Osteocyte (in vitro differentiated cells): ENCODE measurements at regions not wholly inside any gene's neighbourhood (a gene's known extent, or its start where the extent isn't known, plus 50 kb on each side); places are given as distances from the start of the nearest gene placed in this dataset.

Experiments used
- DNase-seq: peaks from one replicate; pipeline ENCODE4 v3.0.0; 2021; ENCODE audit warnings: mixed read lengths; ENCODE audit not compliant: unreplicated experiment; ENCODE audit errors: extremely low spot score
- H3K27ac Mint-ChIP-seq: one replicate; pipeline ENCODE4 v1.8.0; 2021; ENCODE audit warnings: mild to moderate bottlenecking, mixed read lengths; ENCODE audit not compliant: unreplicated experiment
- H3K27me3 Mint-ChIP-seq: one replicate; pipeline ENCODE4 v1.8.0; 2021; ENCODE audit warnings: mixed read lengths; ENCODE audit not compliant: unreplicated experiment
- H3K36me3 Mint-ChIP-seq: one replicate; pipeline ENCODE4 v1.8.0; 2021; ENCODE audit warnings: mixed read lengths; ENCODE audit not compliant: unreplicated experiment
- H3K4me1 Mint-ChIP-seq: one replicate; pipeline ENCODE4 v1.8.0; 2021; ENCODE audit warnings: mixed read lengths; ENCODE audit not compliant: unreplicated experiment
- H3K4me3 Mint-ChIP-seq: one replicate; pipeline ENCODE4 v1.8.0; 2021; ENCODE audit warnings: mild to moderate bottlenecking, moderate library complexity, mixed read lengths; ENCODE audit not compliant: unreplicated experiment
- H3K9me3 Mint-ChIP-seq: one replicate; pipeline ENCODE4 v1.8.0; 2021; ENCODE audit warnings: mixed read lengths; ENCODE audit not compliant: unreplicated experiment
- CTCF ChIP-seq: fragments of 200-600 bp; sonication (generic); IDR thresholded peaks from 2 replicates; pipeline ENCODE4 v1.5.0; 2021; ENCODE audit warnings: antibody characterized with exemption, mild to moderate bottlenecking, moderate library complexity

GRCh38 chr18:60445341-60445740 lies 72.8 kb upstream of the MC4R start:
- no peaks in the 10 kb centered on the region for H3K36me3 Mint-ChIP-seq
- DNase-seq: no peak
- H3K27ac Mint-ChIP-seq: no peak overlapping the region
- peaks cover 19% of the 10 kb centered on the region for H3K4me1 Mint-ChIP-seq
- no peak for TF ChIP-seq CTCF
- peaks cover 3% of the 10 kb centered on the region for H3K27me3 Mint-ChIP-seq
- peaks cover 12% of the 10 kb centered on the region for H3K9me3 Mint-ChIP-seq
- no peak overlapping the region for H3K4me3 Mint-ChIP-seq

- TF ChIP-seq CTCF: no peak
- no peak for DNase-seq
- H3K36me3 Mint-ChIP-seq: no peaks in the 10 kb centered on the region
Measured at GRCh38 chr18:60446821-60447220, 74.2 kb upstream of the MC4R start.

DNA sequence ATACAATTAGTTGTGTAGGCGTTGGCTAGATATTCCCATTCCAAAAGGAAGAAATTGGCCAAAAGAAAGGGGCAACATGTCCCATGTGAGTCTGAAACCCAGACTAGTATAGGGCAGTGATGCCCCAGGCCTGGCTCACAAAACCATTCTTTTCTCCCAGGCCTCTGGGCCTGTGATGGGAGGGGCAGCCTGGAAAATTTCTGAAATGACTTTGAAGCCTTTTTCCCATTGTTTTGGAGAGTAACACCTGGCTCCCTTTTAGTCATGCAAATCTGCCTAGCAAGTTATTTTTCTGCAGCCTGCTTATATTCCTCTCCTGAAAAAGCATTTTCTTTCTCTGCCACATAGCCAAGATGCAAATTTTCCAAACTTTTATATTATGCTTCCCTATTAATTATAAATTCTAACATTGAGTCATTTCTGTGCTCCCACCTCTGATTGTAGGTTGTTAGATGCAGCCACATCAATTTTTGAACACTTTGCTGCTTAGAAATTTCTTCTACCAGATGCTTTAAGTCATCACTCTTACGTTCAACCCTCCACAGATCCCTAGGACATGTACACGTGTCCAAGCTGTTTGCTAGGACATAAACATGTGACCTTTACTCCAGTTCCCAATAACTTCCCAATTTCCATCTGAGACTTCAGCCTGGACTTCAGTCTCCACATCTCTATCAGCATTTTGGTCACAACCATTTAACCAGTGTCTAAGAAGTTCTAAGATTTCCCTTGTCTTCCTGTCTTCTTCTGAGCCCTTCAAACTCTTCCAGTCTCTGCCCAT lies 76.1 kb upstream of the MC4R start:
- H3K27me3 Mint-ChIP-seq: no peaks in the 10 kb centered on the region
- H3K4me3 Mint-ChIP-seq: no peak overlapping the region
- no peak for TF ChIP-seq CTCF
- H3K36me3 Mint-ChIP-seq: no peaks in the 10 kb centered on the region
- no peaks in the 10 kb centered on the region for H3K9me3 Mint-ChIP-seq
- no peak overlapping the region for H3K27ac Mint-ChIP-seq
- H3K4me1 Mint-ChIP-seq: peaks cover 27% of the 10 kb centered on the region
- DNase-seq: no peak

More at GRCh38 chr18:60446821-60447220, 74.2 kb upstream of the MC4R start:
- no peak overlapping the region for H3K27ac Mint-ChIP-seq
- H3K4me1 Mint-ChIP-seq: peaks cover 19% of the 10 kb centered on the region
- peaks cover 3% of the 10 kb centered on the region for H3K27me3 Mint-ChIP-seq
- H3K4me3 Mint-ChIP-seq: no peak overlapping the region
- peaks cover 6% of the 10 kb centered on the region for H3K9me3 Mint-ChIP-seq

GRCh38 chr18:60452421-60452820 lies 79.8 kb upstream of the MC4R start:
- Mint-ChIP-seq H3K4me3 (no peak overlapping the region), H3K27ac (no peak overlapping the region), H3K4me1 (peaks cover 8% of the 10 kb centered on the region), H3K36me3 (no peaks in the 10 kb centered on the region), H3K27me3 (no peaks in the 10 kb centered on the region), H3K9me3 (peaks cover 4% of the 10 kb centered on the region)
- DNase-seq: no peak
- TF ChIP-seq CTCF: no peak

DNA sequence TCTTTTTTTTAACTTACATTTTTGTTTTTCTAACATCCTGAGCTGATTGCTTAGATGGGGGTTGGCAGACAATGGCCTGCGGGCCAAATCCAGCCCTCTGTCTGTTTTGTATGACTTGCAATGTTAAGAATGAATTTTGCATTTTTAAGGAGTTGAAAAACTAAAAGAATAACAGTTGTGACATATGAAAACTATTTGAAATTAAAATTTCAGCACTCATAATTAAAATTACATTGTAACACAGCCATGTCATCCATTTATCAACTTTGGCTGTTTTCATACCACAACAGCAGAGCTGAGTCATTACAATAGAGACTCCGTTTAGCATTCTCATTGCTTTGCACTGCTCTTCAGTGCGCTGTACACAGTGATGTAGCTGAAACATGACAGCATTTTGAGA lies 94.1 kb upstream of the MC4R start:
- no peak for TF ChIP-seq CTCF
- peaks cover 56% of the 10 kb centered on the region for H3K4me1 Mint-ChIP-seq
- H3K27ac Mint-ChIP-seq: peak overlapping the region; percentile 64
- H3K27me3 Mint-ChIP-seq: no peaks in the 10 kb centered on the region
- no peak for DNase-seq
- H3K9me3 Mint-ChIP-seq: peaks cover 4% of the 10 kb centered on the region
- no peak overlapping the region for H3K4me3 Mint-ChIP-seq
- H3K36me3 Mint-ChIP-seq: no peaks in the 10 kb centered on the region
